CD14-positive monocyte (primary cell): ENCODE measurements at regions not wholly inside any gene's neighbourhood (a gene's known extent, or its start where the extent isn't known, plus 50 kb on each side); places are given as distances from the start of the nearest gene placed in this dataset. TPM values are rescaled to one million over a fixed set of nuclear protein-coding genes. Genes with fewer than 3 reads are reported as not detected.

Source experiments
- DNase-seq, 3 donors: peaks; one replicate each; pipeline ENCODE4 v3.0.0-alpha.2; 2011 to 2022
- H2AFZ ChIP-seq: 2 replicates; pipeline ENCODE4 v1.6.0; 2012; ENCODE audit warnings: mild to moderate bottlenecking, low read depth, low read length, inconsistent platforms; ENCODE audit not compliant: insufficient read depth, poor library complexity, severe bottlenecking
- H3K27ac ChIP-seq, 2 donors: 1 replicate in 1 of 2; 2 replicates in 1 of 2; pipeline ENCODE4 v1.5.1; 2012 to 2013; ENCODE audit warnings: low read length in 2 of 2, control low read depth in 1 of 2, inconsistent platforms in 1 of 2, low read depth in 1 of 2, mild to moderate bottlenecking in 1 of 2
- H3K27me3 ChIP-seq, 2 donors: one replicate each; pipeline versions ENCODE4 v1.6.0 to v1.6.1; 2011 to 2013; ENCODE audit warnings: low read length in 2 of 2; ENCODE audit not compliant: control insufficient read depth in 2 of 2, insufficient read depth in 2 of 2
- H3K36me3 ChIP-seq, 2 donors: replicated peaks in 1 of 2; 1 replicate in 1 of 2; 2 replicates in 1 of 2; pipeline versions ENCODE4 v1.5.1 to v1.6.1; 2012 to 2013; ENCODE audit warnings: low read length in 2 of 2, control low read depth in 1 of 2, inconsistent platforms in 1 of 2, mild to moderate bottlenecking in 1 of 2; ENCODE audit not compliant: insufficient read depth in 2 of 2, control insufficient read depth in 1 of 2
- H3K4me1 ChIP-seq, 2 donors: 1 replicate in 1 of 2; 2 replicates in 1 of 2; pipeline versions ENCODE4 v1.5.1 to v1.6.1; 2012 to 2013; ENCODE audit warnings: low read length in 2 of 2, control low read depth in 1 of 2, inconsistent platforms in 1 of 2, mild to moderate bottlenecking in 1 of 2, moderate library complexity in 1 of 2; ENCODE audit not compliant: insufficient read depth in 2 of 2, control insufficient read depth in 1 of 2
- H3K4me2 ChIP-seq: replicated peaks from 2 replicates; pipeline ENCODE3; 2012; ENCODE audit warnings: low read length, moderate library complexity, mild to moderate bottlenecking; ENCODE audit not compliant: poor library complexity, severe bottlenecking; ENCODE audit errors: extremely low read depth
- H3K4me3 ChIP-seq, 3 experiments: fragments of 200-600 bp in 1 of 3; sonication (generic) in 1 of 3; replicated peaks in 1 of 3; 1 replicate in 2 of 3; 2 replicates in 1 of 3; pipeline ENCODE4 v1.5.1; 2011 to 2013; ENCODE audit warnings: low read length in 3 of 3, mild to moderate bottlenecking in 3 of 3, control low read depth in 2 of 3, low read depth in 2 of 3, inconsistent platforms in 1 of 3, moderate library complexity in 1 of 3
- H3K79me2 ChIP-seq: 2 replicates; pipeline ENCODE4 v1.6.0; 2012; ENCODE audit warnings: mild to moderate bottlenecking, control low read depth, inconsistent platforms, low read length, moderate library complexity; ENCODE audit not compliant: insufficient read depth
- H3K9ac ChIP-seq: 2 replicates; pipeline ENCODE4 v1.6.0; 2017; ENCODE audit warnings: low read length, mild to moderate bottlenecking; ENCODE audit not compliant: insufficient read depth, poor library complexity, severe bottlenecking
- H3K9me3 ChIP-seq, 2 donors: replicated peaks in 1 of 2; 1 replicate in 1 of 2; 2 replicates in 1 of 2; pipeline versions ENCODE4 v1.5.1 to v1.6.1; 2012 to 2013; ENCODE audit warnings: low read length in 2 of 2, control low read depth in 1 of 2; ENCODE audit not compliant: control insufficient read depth in 1 of 2, insufficient read depth in 1 of 2
- H4K20me1 ChIP-seq: 2 replicates; pipeline ENCODE4 v1.6.0; 2012; ENCODE audit warnings: mild to moderate bottlenecking, low read length, control low read depth, moderate library complexity; ENCODE audit not compliant: insufficient read depth
- H3K27ac Mint-ChIP-seq, 7 donors: one replicate each; pipeline ENCODE4 v1.8.0; 2020; ENCODE audit warnings: mild to moderate bottlenecking in 7 of 7, mixed read lengths in 7 of 7, moderate library complexity in 6 of 7, inconsistent platforms in 2 of 7
- H3K27me3 Mint-ChIP-seq, 3 donors: one replicate each; pipeline ENCODE4 v1.8.0; 2021 to 2022; ENCODE audit warnings: low read depth in 3 of 3, mild to moderate bottlenecking in 3 of 3, mixed read lengths in 3 of 3, moderate library complexity in 3 of 3, inconsistent platforms in 1 of 3
- H3K36me3 Mint-ChIP-seq, 2 donors: one replicate each; pipeline ENCODE4 v1.8.0; 2020; ENCODE audit warnings: mixed read lengths in 2 of 2, inconsistent platforms in 1 of 2, mild to moderate bottlenecking in 1 of 2
- H3K4me1 Mint-ChIP-seq: one replicate; pipeline ENCODE4 v1.8.0; 2020; ENCODE audit warnings: mild to moderate bottlenecking, mixed read lengths
- H3K4me3 Mint-ChIP-seq, 2 donors: one replicate each; pipeline ENCODE4 v1.8.0; 2020; ENCODE audit warnings: mild to moderate bottlenecking in 2 of 2, mixed read lengths in 2 of 2, moderate library complexity in 1 of 2
- H3K9me3 Mint-ChIP-seq, 7 donors: one replicate each; pipeline ENCODE4 v1.8.0; 2020 to 2022; ENCODE audit warnings: mixed read lengths in 7 of 7, mild to moderate bottlenecking in 6 of 7, moderate library complexity in 6 of 7, inconsistent platforms in 2 of 7
- WGBS: methylation state at CpG from one replicate; pipeline ENCODE4 v1.1.5; 2013; ENCODE audit warnings: missing lambda C conversion rate; ENCODE audit not compliant: insufficient coverage; 5-methylcytosine and 5-hydroxymethylcytosine counted together
- intact Hi-C, 2 donors: fragments of 100-400 bp; cut with micrococcal nuclease; formaldehyde crosslinking; loops; one replicate each; pipeline versions ENCODE4 v1.15.0 to v1.15.1; 2023
- small RNA-seq: library from RNA; depleted of rRNA; stranded (forward); fragments of <200 nt; gene quantifications from one replicate; pipeline ENCODE3, GENCODE V24; 2012; ENCODE audit warnings: low read depth; ENCODE audit not compliant: insufficient read length
- TF ChIP-seq, protein P1 (sequence below): fragments of 200-600 bp; IDR thresholded peaks from one replicate; pipeline ENCODE4 v1.8.0; 2022; ENCODE audit warnings: antibody characterized with exemption, mild to moderate bottlenecking

- Histone ChIP-seq H3K27ac (no peak overlapping the region), H3K9me3 (no peaks in the 10 kb centered on the region), H3K4me1 (peaks cover 0 to 8% of the 10 kb centered on the region in 2 donors), H3K27me3 (no peaks in the 10 kb centered on the region), H3K79me2 (no peaks in the 10 kb centered on the region), H3K4me2 (no peak overlapping the region), H2AFZ (no peak overlapping the region), H3K9ac (no peak overlapping the region), H3K4me3 (no peak overlapping the region), H3K36me3 (no peaks in the 10 kb centered on the region), H4K20me1 (no peaks in the 10 kb centered on the region)
- TF ChIP-seq, protein P1, sequence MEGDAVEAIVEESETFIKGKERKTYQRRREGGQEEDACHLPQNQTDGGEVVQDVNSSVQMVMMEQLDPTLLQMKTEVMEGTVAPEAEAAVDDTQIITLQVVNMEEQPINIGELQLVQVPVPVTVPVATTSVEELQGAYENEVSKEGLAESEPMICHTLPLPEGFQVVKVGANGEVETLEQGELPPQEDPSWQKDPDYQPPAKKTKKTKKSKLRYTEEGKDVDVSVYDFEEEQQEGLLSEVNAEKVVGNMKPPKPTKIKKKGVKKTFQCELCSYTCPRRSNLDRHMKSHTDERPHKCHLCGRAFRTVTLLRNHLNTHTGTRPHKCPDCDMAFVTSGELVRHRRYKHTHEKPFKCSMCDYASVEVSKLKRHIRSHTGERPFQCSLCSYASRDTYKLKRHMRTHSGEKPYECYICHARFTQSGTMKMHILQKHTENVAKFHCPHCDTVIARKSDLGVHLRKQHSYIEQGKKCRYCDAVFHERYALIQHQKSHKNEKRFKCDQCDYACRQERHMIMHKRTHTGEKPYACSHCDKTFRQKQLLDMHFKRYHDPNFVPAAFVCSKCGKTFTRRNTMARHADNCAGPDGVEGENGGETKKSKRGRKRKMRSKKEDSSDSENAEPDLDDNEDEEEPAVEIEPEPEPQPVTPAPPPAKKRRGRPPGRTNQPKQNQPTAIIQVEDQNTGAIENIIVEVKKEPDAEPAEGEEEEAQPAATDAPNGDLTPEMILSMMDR, result no peak
- intact Hi-C loops, result no loop called here
- no peaks in the 10 kb centered on the region for H3K36me3 Mint-ChIP-seq
- 18% methylated on average over 6 of the region's 6 CpGs for whole genome bisulfite sequencing
- peaks cover 0 to 4% (median 0%) of the 10 kb centered on the region in 7 donors for H3K9me3 Mint-ChIP-seq
- peak in 1 of 3 donors; percentile 16 for DNase-seq
- peak overlapping the region in 1 of 7 donors; percentile 2 for H3K27ac Mint-ChIP-seq
- peaks cover 8% of the 10 kb centered on the region for H3K4me1 Mint-ChIP-seq
- H3K27me3 Mint-ChIP-seq, result peaks cover 4 to 13% (median 4%) of the 10 kb centered on the region in 3 donors
- H3K4me3 Mint-ChIP-seq, result peak overlapping the region in 1 of 2 donors; percentile 33
These were observed 51.6 kb upstream of the CHD6 start for GRCh38 chr20:41669708-41670263.

DNA sequence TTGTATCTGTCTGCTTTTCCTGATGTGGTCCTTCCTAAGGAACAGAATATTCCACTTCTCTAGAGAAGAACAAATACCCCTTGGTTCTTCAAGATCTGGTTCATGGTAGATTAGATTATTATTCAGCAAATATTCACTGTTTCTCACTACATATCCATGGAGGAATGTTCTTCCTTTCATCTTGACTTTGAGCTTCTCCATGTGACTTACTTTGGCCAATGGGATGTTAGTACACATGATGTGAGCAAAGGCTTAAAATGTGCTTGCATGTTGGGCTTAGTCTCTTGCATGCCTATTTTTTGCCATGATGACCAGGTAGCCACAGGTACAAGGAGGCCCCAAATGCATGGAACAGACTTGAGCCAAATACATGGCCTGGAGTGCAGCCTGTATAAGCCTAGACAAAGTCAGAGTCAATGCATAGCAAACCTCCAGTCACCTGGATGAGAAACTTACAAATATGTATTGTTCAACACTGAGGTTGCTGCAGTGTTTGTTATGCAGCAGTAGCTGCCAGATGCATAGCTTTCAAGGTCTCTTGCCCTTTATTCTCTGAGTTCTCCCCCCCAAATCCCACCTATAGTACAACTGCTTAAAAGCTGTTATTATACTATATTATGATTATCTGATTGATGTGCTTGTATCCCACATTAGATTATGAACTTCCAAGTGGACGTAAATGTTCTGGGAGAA, 50.0 kb upstream of the CHD6 start:
- intact Hi-C loops, result no loop called here
- no peak overlapping the region for H3K27ac ChIP-seq
- WGBS, result no CpG with 5 or more reads among the region's 1 CpG
- no peak overlapping the region for H2AFZ ChIP-seq
- no peak for DNase-seq
- H3K4me3 ChIP-seq, result no peak overlapping the region
- peaks cover 0 to 4% (median 0%) of the 10 kb centered on the region in 7 donors for H3K9me3 Mint-ChIP-seq
- peaks cover 11% of the 10 kb centered on the region for H3K4me1 Mint-ChIP-seq
- no peak overlapping the region for H3K4me3 Mint-ChIP-seq
- H3K79me2 ChIP-seq, result no peaks in the 10 kb centered on the region
- no peaks in the 10 kb centered on the region for H3K9me3 ChIP-seq
- H3K9ac ChIP-seq, result no peak overlapping the region
- H3K27ac Mint-ChIP-seq, result no peak overlapping the region
- H3K36me3 ChIP-seq, result no peaks in the 10 kb centered on the region
- TF ChIP-seq, protein P1, result no peak
- H4K20me1 ChIP-seq, result no peaks in the 10 kb centered on the region
- peaks cover 2 to 5% (median 4%) of the 10 kb centered on the region in 3 donors for H3K27me3 Mint-ChIP-seq
- H3K27me3 ChIP-seq, result no peaks in the 10 kb centered on the region
- no peak overlapping the region for H3K4me2 ChIP-seq
- peaks cover 0 to 8% of the 10 kb centered on the region in 2 donors for H3K4me1 ChIP-seq
- no peaks in the 10 kb centered on the region for H3K36me3 Mint-ChIP-seq

Small RNA genes lying in the stretch of these regions (small RNA-seq; reads per million reads assigned to genes)
- gene RF00568 (not detected), gene RNU6-1018P (not detected)
